ENCODE measurements at regions not wholly inside any gene's neighbourhood (a gene's known extent, or its start where the extent isn't known, plus 50 kb on each side); places are given as distances from the start of the nearest gene placed in this dataset.

GRCh38 chr5:91706785-91707520 is 323.8 kb upstream of the ARRDC3 start:
- Histone ChIP-seq H3K27ac (no peak overlapping the region), H3K36me3 (no peaks in the 10 kb centered on the region), H3K4me1 (no peaks in the 10 kb centered on the region), H3K27me3 (no peaks in the 10 kb centered on the region), H3K4me3 (no peak overlapping the region), H3K9me3 (no peaks in the 10 kb centered on the region)
- ATAC-seq, result no peak
- TF ChIP-seq POLR2A (IDR thresholded peaks at IDR 0.05), result no peak
- TF ChIP-seq, protein P1, sequence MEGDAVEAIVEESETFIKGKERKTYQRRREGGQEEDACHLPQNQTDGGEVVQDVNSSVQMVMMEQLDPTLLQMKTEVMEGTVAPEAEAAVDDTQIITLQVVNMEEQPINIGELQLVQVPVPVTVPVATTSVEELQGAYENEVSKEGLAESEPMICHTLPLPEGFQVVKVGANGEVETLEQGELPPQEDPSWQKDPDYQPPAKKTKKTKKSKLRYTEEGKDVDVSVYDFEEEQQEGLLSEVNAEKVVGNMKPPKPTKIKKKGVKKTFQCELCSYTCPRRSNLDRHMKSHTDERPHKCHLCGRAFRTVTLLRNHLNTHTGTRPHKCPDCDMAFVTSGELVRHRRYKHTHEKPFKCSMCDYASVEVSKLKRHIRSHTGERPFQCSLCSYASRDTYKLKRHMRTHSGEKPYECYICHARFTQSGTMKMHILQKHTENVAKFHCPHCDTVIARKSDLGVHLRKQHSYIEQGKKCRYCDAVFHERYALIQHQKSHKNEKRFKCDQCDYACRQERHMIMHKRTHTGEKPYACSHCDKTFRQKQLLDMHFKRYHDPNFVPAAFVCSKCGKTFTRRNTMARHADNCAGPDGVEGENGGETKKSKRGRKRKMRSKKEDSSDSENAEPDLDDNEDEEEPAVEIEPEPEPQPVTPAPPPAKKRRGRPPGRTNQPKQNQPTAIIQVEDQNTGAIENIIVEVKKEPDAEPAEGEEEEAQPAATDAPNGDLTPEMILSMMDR (IDR thresholded peaks at IDR 0.05), result no peak
- 20% methylated on average over 1 of the region's 1 CpG for WGBS (ENCODE audit: insufficient coverage, low coverage, low lambda C conversion rate, missing lambda C conversion rate)
- intact Hi-C loops (cut with DNase I), result no loop called here
- DNase-seq, result no peak

GRCh38 chr5:91703128-91703527 is 320.0 kb upstream of the ARRDC3 start:
- no peak overlapping the region for H3K27ac ChIP-seq
- no peak for TF ChIP-seq POLR2A (IDR thresholded peaks at IDR 0.05)
- TF ChIP-seq, protein P1 (IDR thresholded peaks at IDR 0.05), result no peak
- no peaks in the 10 kb centered on the region for H3K9me3 ChIP-seq
- ATAC-seq, result no peak
- no peak overlapping the region for H3K4me3 ChIP-seq
- intact Hi-C loops (cut with DNase I), result no loop called here
- DNase-seq, result no peak
- no peaks in the 10 kb centered on the region for H3K36me3 ChIP-seq
- H3K27me3 ChIP-seq, result no peaks in the 10 kb centered on the region
- no peaks in the 10 kb centered on the region for H3K4me1 ChIP-seq
- 69% methylated on average over 2 of the region's 2 CpGs for WGBS (ENCODE audit: insufficient coverage, low coverage, low lambda C conversion rate, missing lambda C conversion rate)

- Histone ChIP-seq H3K36me3 (no peaks in the 10 kb centered on the region), H3K9me3 (no peaks in the 10 kb centered on the region), H3K27me3 (no peaks in the 10 kb centered on the region), H3K4me3 (no peak overlapping the region), H3K4me1 (no peaks in the 10 kb centered on the region), H3K27ac (no peak overlapping the region)
- ATAC-seq (no peak), DNase-seq (no peak)
- WGBS (ENCODE audit: insufficient coverage, low coverage, low lambda C conversion rate, missing lambda C conversion rate), result 59% methylated on average over 3 of the region's 3 CpGs
- intact Hi-C loops (cut with DNase I), result no loop called here
- no peak for TF ChIP-seq POLR2A (IDR thresholded peaks at IDR 0.05)
- TF ChIP-seq, protein P1 (IDR thresholded peaks at IDR 0.05), result no peak
Observed at GRCh38 chr5:91699429-91699828, 316.3 kb upstream of the ARRDC3 start.

DNA sequence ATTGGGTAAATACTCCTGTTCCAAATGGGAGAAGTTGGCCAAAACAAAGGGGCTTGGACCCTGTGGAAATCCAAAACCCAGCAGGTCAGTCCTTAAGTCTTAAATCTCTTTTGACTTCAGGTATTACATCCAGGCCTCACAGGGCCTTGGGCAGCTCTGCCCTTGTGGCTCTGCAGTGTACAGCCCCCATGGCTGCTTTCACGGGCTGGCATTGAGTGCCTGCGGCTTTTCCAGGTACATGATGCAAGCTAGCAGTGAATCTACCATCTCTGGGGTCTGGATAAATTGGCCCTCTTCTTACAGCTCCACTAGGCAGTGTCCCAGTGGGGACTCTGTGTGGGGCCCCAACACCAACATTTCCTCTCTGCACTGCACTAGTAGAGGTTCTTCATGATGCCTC is 308.5 kb upstream of the ARRDC3 start:
- intact Hi-C loops (cut with DNase I), result no loop called here
- 100% methylated on average over 1 of the region's 2 CpGs for WGBS (ENCODE audit: insufficient coverage, low coverage, low lambda C conversion rate, missing lambda C conversion rate)
- Histone ChIP-seq H3K4me3 (no peak overlapping the region), H3K36me3 (no peaks in the 10 kb centered on the region), H3K4me1 (no peaks in the 10 kb centered on the region), H3K27ac (no peak overlapping the region), H3K9me3 (no peaks in the 10 kb centered on the region), H3K27me3 (no peaks in the 10 kb centered on the region)
- TF ChIP-seq, protein P1 (IDR thresholded peaks at IDR 0.05), result no peak
- no peak for TF ChIP-seq POLR2A (IDR thresholded peaks at IDR 0.05)
- DNase-seq, result no peak
- ATAC-seq, result no peak
